Fibroblast of pulmonary artery (primary cell): ENCODE measurements at regions not wholly inside any gene's neighbourhood (a gene's known extent, or its start where the extent isn't known, plus 50 kb on each side); places are given as distances from the start of the nearest gene placed in this dataset.

Experiments
- DNase-seq: peaks from one replicate; pipeline ENCODE4 v3.0.0-alpha.2; 2010; ENCODE audit warnings: low read depth
- H3K4me3 ChIP-seq: replicated peaks from 2 replicates; pipeline ENCODE4 v1.5.1; 2011; ENCODE audit warnings: low read depth, mild to moderate bottlenecking, control low read depth, low read length, moderate library complexity
- TF ChIP-seq, protein P1 (sequence below): IDR thresholded peaks from 2 replicates; pipeline ENCODE4 v1.5.1; 2011; ENCODE audit warnings: mild to moderate bottlenecking, control low read depth, low read length, inconsistent platforms; ENCODE audit errors: missing control alignments

DNA sequence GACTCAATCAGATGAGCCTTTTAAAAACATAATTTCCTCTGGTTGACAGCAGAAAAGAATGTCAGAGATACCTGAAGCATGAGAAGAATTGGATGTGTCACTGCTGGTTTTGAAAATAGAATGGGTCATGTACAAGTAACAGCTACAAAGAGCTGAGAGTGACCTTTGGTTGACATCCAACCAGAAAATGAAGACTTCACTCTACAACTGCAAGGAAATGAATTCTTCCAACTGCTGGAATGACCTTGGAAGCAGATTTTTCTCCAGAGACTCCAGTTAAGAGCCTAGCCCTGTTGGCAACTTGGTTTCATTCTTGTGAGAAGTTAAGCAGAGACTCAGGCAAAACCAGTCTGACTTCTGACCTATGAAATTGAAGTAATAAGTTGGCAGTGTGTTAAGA lies 505.9 kb downstream of the SLC16A7 start:
- no peak overlapping the region for H3K4me3 ChIP-seq
- DNase-seq = peak; percentile 6
- TF ChIP-seq, protein P1, sequence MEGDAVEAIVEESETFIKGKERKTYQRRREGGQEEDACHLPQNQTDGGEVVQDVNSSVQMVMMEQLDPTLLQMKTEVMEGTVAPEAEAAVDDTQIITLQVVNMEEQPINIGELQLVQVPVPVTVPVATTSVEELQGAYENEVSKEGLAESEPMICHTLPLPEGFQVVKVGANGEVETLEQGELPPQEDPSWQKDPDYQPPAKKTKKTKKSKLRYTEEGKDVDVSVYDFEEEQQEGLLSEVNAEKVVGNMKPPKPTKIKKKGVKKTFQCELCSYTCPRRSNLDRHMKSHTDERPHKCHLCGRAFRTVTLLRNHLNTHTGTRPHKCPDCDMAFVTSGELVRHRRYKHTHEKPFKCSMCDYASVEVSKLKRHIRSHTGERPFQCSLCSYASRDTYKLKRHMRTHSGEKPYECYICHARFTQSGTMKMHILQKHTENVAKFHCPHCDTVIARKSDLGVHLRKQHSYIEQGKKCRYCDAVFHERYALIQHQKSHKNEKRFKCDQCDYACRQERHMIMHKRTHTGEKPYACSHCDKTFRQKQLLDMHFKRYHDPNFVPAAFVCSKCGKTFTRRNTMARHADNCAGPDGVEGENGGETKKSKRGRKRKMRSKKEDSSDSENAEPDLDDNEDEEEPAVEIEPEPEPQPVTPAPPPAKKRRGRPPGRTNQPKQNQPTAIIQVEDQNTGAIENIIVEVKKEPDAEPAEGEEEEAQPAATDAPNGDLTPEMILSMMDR = no peak

DNA sequence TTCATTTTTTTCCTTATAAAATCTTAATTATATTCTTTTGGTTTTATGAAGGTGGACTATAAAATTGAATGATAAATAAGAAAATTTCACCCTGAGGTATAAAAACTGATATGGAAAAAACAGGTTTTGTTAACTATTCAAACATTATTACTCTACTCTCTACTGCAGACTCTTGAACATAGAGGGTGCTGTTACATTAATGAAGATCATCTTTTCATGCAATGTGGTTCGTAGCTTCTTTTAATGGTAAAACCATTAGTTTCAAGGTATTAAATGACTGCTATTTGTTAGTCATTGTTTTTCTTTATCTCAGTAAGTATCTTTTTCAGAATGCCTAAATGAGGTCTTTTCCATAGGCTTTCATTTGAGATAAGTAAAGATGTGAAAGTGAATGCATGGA lies 510.4 kb downstream of the SLC16A7 start:
- H3K4me3 ChIP-seq = no peak overlapping the region
- peak; percentile 49 for DNase-seq
- TF ChIP-seq, protein P1 = peak; percentile 45

- no peak overlapping the region for H3K4me3 ChIP-seq
- no peak for DNase-seq
Observed at GRCh38 chr12:60107992-60108391, 512.2 kb downstream of the SLC16A7 start.

DNA sequence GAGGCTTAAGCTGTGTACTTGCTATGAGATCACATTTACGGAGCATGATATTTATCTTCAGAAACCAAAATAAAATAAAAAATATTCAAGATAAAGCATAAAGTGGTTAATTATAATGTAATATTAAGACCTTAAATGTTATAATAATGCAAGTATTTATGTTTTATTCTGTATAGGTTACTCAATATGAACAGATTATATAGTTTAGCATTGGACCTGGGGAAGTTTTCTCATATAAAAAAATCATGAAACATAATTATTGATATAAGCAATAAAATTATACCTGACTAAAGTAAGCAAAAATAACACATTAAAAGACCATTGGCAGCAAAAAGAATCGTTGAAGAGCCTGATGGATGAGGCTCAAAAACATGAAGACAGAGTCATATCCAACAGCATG lies 516.2 kb downstream of the SLC16A7 start:
- H3K4me3 ChIP-seq = no peak overlapping the region
- TF ChIP-seq, protein P1 = no peak
- no peak for DNase-seq

More at GRCh38 chr12:60107992-60108391, 512.2 kb downstream of the SLC16A7 start:
- TF ChIP-seq, protein P1 = no peak

- H3K4me3 ChIP-seq = no peak overlapping the region
- DNase-seq = no peak
- TF ChIP-seq, protein P1 = no peak
Observed at GRCh38 chr12:60112763-60113162, 516.9 kb downstream of the SLC16A7 start.

DNA sequence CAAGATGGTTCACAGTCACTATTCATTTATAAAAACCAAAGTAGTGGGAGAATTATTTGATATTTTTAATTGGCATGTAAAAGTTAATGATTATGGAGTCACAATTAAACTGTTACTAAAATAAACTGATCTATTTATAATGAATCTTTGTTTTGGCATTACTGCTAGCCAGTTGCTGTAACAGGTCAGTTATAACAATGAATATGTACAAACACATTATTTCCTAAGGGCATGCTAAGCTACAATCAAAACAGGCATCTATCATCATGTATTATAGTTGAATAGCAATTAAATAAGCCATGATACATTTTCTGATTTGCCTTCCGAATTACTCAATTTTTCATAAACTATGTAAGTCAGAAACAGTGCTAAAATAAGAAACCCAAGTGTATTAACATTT lies 518.3 kb downstream of the SLC16A7 start:
- no peak overlapping the region for H3K4me3 ChIP-seq
- DNase-seq = no peak
- TF ChIP-seq, protein P1 = no peak

- no peak for DNase-seq
- no peak overlapping the region for H3K4me3 ChIP-seq
- TF ChIP-seq, protein P1 = no peak
Observed at GRCh38 chr12:60119327-60119726, 523.5 kb downstream of the SLC16A7 start.
